ENCODE measurements at regions not wholly inside any gene's neighbourhood (a gene's known extent, or its start where the extent isn't known, plus 50 kb on each side); places are given as distances from the start of the nearest gene placed in this dataset.

DNA sequence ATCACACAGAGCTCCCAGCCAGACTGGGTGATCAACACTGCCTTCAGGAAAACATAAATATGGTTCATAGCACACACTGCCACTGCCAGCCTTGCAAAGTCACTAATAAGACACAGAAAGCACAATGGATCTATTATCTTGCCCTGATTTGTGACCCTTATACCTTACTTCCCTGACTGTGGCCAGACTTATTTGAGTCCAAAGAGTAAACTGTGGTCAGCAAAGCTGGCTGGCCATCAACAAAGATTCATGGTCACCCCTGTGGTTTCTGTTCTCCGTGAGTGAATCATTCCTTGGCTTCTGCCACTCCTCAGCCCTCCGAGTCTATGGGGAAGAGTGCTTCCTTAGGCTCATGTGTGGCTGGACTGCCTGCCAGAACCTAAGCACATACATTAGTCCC is 437.7 kb downstream of the RAP2B start:
- ATAC-seq (ENCODE audit: low read depth): no peak
- H3K79me2 ChIP-seq (ENCODE audit: control insufficient read depth, insufficient read depth, low read length): no peaks in the 10 kb centered on the region
- Mint-ChIP-seq H3K27me3 (peaks cover 3% of the 10 kb centered on the region), H3K9me3 (ENCODE audit: insufficient read depth) (no peaks in the 10 kb centered on the region), H3K27ac (no peak overlapping the region), H3K4me1 (no peaks in the 10 kb centered on the region), H3K4me3 (no peak overlapping the region)
- no peak for DNase-seq
- intact Hi-C loops (cut with micrococcal nuclease): no loop called here
- H3K4me2 ChIP-seq (replicated peaks; ENCODE audit: low read depth, low read length, poor library complexity, severe bottlenecking): no peak overlapping the region
- no peaks in the 10 kb centered on the region for H3K9me3 ChIP-seq (ENCODE audit: control extremely low read depth in 1 of 3, control insufficient read depth in 2 of 3, insufficient read depth in 1 of 3, low read length in 2 of 3)
- CTCF ChIA-PET: no interaction called here
- no peak overlapping the region for H3K4me3 ChIP-seq (ENCODE audit: control extremely low read depth in 1 of 5, extremely low read depth in 1 of 5, insufficient read depth in 1 of 5, low read depth in 2 of 5, low read length in 4 of 5)
- POLR2A ChIA-PET: no interaction called here
- H3K27ac ChIP-seq (ENCODE audit: low read length in 2 of 2): no peak overlapping the region
- no peak for TF ChIP-seq EZH2 (IDR thresholded peaks at IDR 0.05; ENCODE audit: borderline replicate concordance, insufficient read depth, low read depth, low read length, poor library complexity, severe bottlenecking)
- TF ChIP-seq, protein P1, sequence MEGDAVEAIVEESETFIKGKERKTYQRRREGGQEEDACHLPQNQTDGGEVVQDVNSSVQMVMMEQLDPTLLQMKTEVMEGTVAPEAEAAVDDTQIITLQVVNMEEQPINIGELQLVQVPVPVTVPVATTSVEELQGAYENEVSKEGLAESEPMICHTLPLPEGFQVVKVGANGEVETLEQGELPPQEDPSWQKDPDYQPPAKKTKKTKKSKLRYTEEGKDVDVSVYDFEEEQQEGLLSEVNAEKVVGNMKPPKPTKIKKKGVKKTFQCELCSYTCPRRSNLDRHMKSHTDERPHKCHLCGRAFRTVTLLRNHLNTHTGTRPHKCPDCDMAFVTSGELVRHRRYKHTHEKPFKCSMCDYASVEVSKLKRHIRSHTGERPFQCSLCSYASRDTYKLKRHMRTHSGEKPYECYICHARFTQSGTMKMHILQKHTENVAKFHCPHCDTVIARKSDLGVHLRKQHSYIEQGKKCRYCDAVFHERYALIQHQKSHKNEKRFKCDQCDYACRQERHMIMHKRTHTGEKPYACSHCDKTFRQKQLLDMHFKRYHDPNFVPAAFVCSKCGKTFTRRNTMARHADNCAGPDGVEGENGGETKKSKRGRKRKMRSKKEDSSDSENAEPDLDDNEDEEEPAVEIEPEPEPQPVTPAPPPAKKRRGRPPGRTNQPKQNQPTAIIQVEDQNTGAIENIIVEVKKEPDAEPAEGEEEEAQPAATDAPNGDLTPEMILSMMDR (IDR thresholded peaks at IDR 0.05): no peak
- H2AFZ ChIP-seq (ENCODE audit: insufficient read depth, low read depth, low read length, poor library complexity, severe bottlenecking): no peak overlapping the region
- H3K36me3 ChIP-seq (replicated peaks in 1 of 2; ENCODE audit: control extremely low read depth in 1 of 2, control insufficient read depth in 1 of 2, extremely low read depth in 1 of 2, insufficient read depth in 2 of 2, low read length in 1 of 2): no peaks in the 10 kb centered on the region
- H3K9ac ChIP-seq (ENCODE audit: low read length): no peak overlapping the region
- H3K27me3 ChIP-seq (replicated peaks in 1 of 4; ENCODE audit: control extremely low read depth in 1 of 4, control insufficient read depth in 3 of 4, insufficient read depth in 4 of 4, low read length in 3 of 4): peaks cover 0 to 2% (median 0%) of the 10 kb centered on the region in 4 experiments
- H4K20me1 ChIP-seq (ENCODE audit: control insufficient read depth, insufficient read depth, low read length, poor library complexity, severe bottlenecking): no peaks in the 10 kb centered on the region
- 100% methylated on average over 1 of the region's 2 CpGs for WGBS (ENCODE audit: insufficient coverage)
- H3K4me1 ChIP-seq (ENCODE audit: control insufficient read depth in 2 of 2, insufficient read depth in 2 of 2, low read length in 2 of 2): no peaks in the 10 kb centered on the region

GRCh38 chr3:153600896-153601295 is 438.9 kb downstream of the RAP2B start:
- H3K4me1 ChIP-seq (ENCODE audit: control insufficient read depth in 2 of 2, insufficient read depth in 2 of 2, low read length in 2 of 2): no peaks in the 10 kb centered on the region
- H2AFZ ChIP-seq (ENCODE audit: insufficient read depth, low read depth, low read length, poor library complexity, severe bottlenecking): no peak overlapping the region
- no peak overlapping the region for H3K27ac ChIP-seq (ENCODE audit: low read length in 2 of 2)
- Mint-ChIP-seq H3K27ac (no peak overlapping the region), H3K27me3 (peaks cover 3% of the 10 kb centered on the region), H3K4me1 (no peaks in the 10 kb centered on the region), H3K9me3 (ENCODE audit: insufficient read depth) (no peaks in the 10 kb centered on the region), H3K4me3 (no peak overlapping the region)
- ATAC-seq (ENCODE audit: low read depth) (no peak), DNase-seq (no peak)
- H3K79me2 ChIP-seq (ENCODE audit: control insufficient read depth, insufficient read depth, low read length): no peaks in the 10 kb centered on the region
- H3K9me3 ChIP-seq (ENCODE audit: control extremely low read depth in 1 of 3, control insufficient read depth in 2 of 3, insufficient read depth in 1 of 3, low read length in 2 of 3): no peaks in the 10 kb centered on the region
- no CpG with 5 or more reads among the region's 2 CpGs for WGBS (ENCODE audit: insufficient coverage)
- intact Hi-C loops (cut with micrococcal nuclease): no loop called here
- H3K4me3 ChIP-seq (ENCODE audit: control extremely low read depth in 1 of 5, extremely low read depth in 1 of 5, insufficient read depth in 1 of 5, low read depth in 2 of 5, low read length in 4 of 5): no peak overlapping the region
- TF ChIP-seq, protein P1 (IDR thresholded peaks at IDR 0.05): no peak
- TF ChIP-seq EZH2 (IDR thresholded peaks at IDR 0.05; ENCODE audit: borderline replicate concordance, insufficient read depth, low read depth, low read length, poor library complexity, severe bottlenecking): no peak
- no peaks in the 10 kb centered on the region for H4K20me1 ChIP-seq (ENCODE audit: control insufficient read depth, insufficient read depth, low read length, poor library complexity, severe bottlenecking)
- H3K36me3 ChIP-seq (replicated peaks in 1 of 2; ENCODE audit: control extremely low read depth in 1 of 2, control insufficient read depth in 1 of 2, extremely low read depth in 1 of 2, insufficient read depth in 2 of 2, low read length in 1 of 2): no peaks in the 10 kb centered on the region
- H3K9ac ChIP-seq (ENCODE audit: low read length): no peak overlapping the region
- ChIA-PET POLR2A (no interaction called here), CTCF (no interaction called here)
- no peak overlapping the region for H3K4me2 ChIP-seq (replicated peaks; ENCODE audit: low read depth, low read length, poor library complexity, severe bottlenecking)
- peaks cover 0 to 2% (median 0%) of the 10 kb centered on the region in 4 experiments for H3K27me3 ChIP-seq (replicated peaks in 1 of 4; ENCODE audit: control extremely low read depth in 1 of 4, control insufficient read depth in 3 of 4, insufficient read depth in 4 of 4, low read length in 3 of 4)
